NCI-H1930 (cell line): ENCODE measurements at regions not wholly inside any gene's neighbourhood (a gene's known extent, or its start where the extent isn't known, plus 50 kb on each side); places are given as distances from the start of the nearest gene placed in this dataset.
"Not testable (repeated sequence)": the region's sequence is repeated elsewhere in the genome, so short reads cannot be mapped to it uniquely, and the experiment has no call there.

Experiments used
- DNase-seq, 2 experiments: peaks; one replicate each; lab custom pipeline; 2025; lab: John Stamatoyannopoulos, UW

GRCh38 chr2:239742377-239742776 is 282.8 kb downstream of the NDUFA10 start:
- no peak for DNase-seq

- DNase-seq: no peak
Measured at GRCh38 chr2:239739206-239739605, 285.9 kb downstream of the NDUFA10 start.

- no peak for DNase-seq
Measured at GRCh38 chr2:239738159-239738558, 287.0 kb downstream of the NDUFA10 start.

GRCh38 chr2:239737144-239737463 is 288.0 kb downstream of the NDUFA10 start:
- no peak for DNase-seq

GRCh38 chr2:239736358-239737143 is 288.6 kb downstream of the NDUFA10 start:
- no peak for DNase-seq

- DNase-seq: no peak
Measured at GRCh38 chr2:239735829-239736357, 289.2 kb downstream of the NDUFA10 start.

- no peak for DNase-seq
Measured at GRCh38 chr2:239735131-239735828, 289.9 kb downstream of the NDUFA10 start.

GRCh38 chr2:239734436-239735005 is 290.6 kb downstream of the NDUFA10 start:
- DNase-seq: no peak

- no peak for DNase-seq
Measured at GRCh38 chr2:239732666-239733010, 292.5 kb downstream of the NDUFA10 start.

- no peak for DNase-seq
Measured at GRCh38 chr2:239731998-239732665, 293.0 kb downstream of the NDUFA10 start.

GRCh38 chr2:239731422-239731821 is 293.7 kb downstream of the NDUFA10 start:
- DNase-seq: no peak

GRCh38 chr2:239730897-239731296 is 294.2 kb downstream of the NDUFA10 start:
- DNase-seq: no peak

GRCh38 chr2:239730567-239730882 is 294.6 kb downstream of the NDUFA10 start:
- not testable (repeated sequence) for DNase-seq

GRCh38 chr2:239729681-239730566 is 295.2 kb downstream of the NDUFA10 start:
- no peak for DNase-seq

GRCh38 chr2:239729151-239729550 is 296.0 kb downstream of the NDUFA10 start:
- no peak for DNase-seq

GRCh38 chr2:239728751-239729150 is 296.4 kb downstream of the NDUFA10 start:
- no peak for DNase-seq

GRCh38 chr2:239727776-239728600 is 297.2 kb downstream of the NDUFA10 start:
- no peak for DNase-seq

- no peak for DNase-seq
Measured at GRCh38 chr2:239727182-239727775, 297.9 kb downstream of the NDUFA10 start.

GRCh38 chr2:239726631-239727181 is 298.4 kb downstream of the NDUFA10 start:
- DNase-seq: no peak

GRCh38 chr2:239726091-239726591 is 299.0 kb downstream of the NDUFA10 start:
- DNase-seq: no peak
